ENCODE measurements at regions not wholly inside any gene's neighbourhood (a gene's known extent, or its start where the extent isn't known, plus 50 kb on each side); places are given as distances from the start of the nearest gene placed in this dataset.

DNA sequence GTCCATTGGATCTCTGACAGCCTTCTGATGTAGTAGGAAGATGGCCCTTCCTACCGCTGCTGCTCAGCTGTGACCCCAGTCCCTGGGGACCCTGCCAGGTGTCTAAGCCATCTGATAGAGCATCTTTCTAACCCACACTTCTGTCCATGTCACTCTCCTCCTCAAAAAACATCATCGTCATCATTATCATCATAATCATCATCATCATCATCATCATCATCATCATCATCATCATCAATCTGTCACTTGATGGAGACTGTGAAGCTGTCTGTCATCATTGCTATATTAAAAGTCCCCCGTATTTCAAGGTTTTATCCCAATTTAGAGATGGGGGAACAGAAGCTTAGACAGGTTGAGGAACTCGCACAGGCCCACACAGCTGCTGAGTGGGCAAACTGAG is 75.1 kb upstream of the SLC6A11 start:
- H3K4me3 ChIP-seq (ENCODE audit: control insufficient read depth in 2 of 3, extremely low read depth in 1 of 3, insufficient read depth in 2 of 3, low read depth in 1 of 3, low read length in 3 of 3) = no peak overlapping the region
- H3K4me2 ChIP-seq (ENCODE audit: control insufficient read depth, extremely low read depth, insufficient read depth, low read depth, low read length) = no peak overlapping the region
- dilution Hi-C loops (cut with MboI; ENCODE audit: extremely low pct_ligation_motif_present, low sequenced_read_pairs) = no loop called here
- no peaks in the 10 kb centered on the region for H3K79me2 ChIP-seq (ENCODE audit: control insufficient read depth, insufficient read depth, low read length)
- no peaks in the 10 kb centered on the region for H3K9me3 ChIP-seq (ENCODE audit: control insufficient read depth, low read depth, low read length)
- H2AFZ ChIP-seq (ENCODE audit: control insufficient read depth, low read length) = no peak overlapping the region
- DNase-seq (ENCODE audit: low read depth, low spot score) = no peak
- no peak overlapping the region for H3K9ac ChIP-seq (ENCODE audit: control insufficient read depth, extremely low read depth, insufficient read depth, low read length)
- H4K20me1 ChIP-seq (ENCODE audit: control insufficient read depth, extremely low read depth, insufficient read depth, low read length) = no peaks in the 10 kb centered on the region
- H3K27me3 ChIP-seq (ENCODE audit: control insufficient read depth, extremely low read depth, insufficient read depth, low read length) = peaks cover 39% of the 10 kb centered on the region
- no peak for FAIRE-seq
- no peak overlapping the region for H3K27ac ChIP-seq (ENCODE audit: control insufficient read depth, insufficient read depth, low read length)
- H3K36me3 ChIP-seq (ENCODE audit: control insufficient read depth in 2 of 2, extremely low read depth in 1 of 2, insufficient read depth in 2 of 2, low read length in 2 of 2) = no peaks in the 10 kb centered on the region
- H3K4me1 ChIP-seq (ENCODE audit: control insufficient read depth, extremely low read depth, insufficient read depth, low read length) = peaks cover 3% of the 10 kb centered on the region
- no peaks in the 10 kb centered on the region for H3K9me1 ChIP-seq (ENCODE audit: control insufficient read depth, extremely low read depth, insufficient read depth, low read length)
- no peak for TF ChIP-seq EZH2 (IDR thresholded peaks at IDR 0.05; ENCODE audit: low read length)
- TF ChIP-seq, protein P1, sequence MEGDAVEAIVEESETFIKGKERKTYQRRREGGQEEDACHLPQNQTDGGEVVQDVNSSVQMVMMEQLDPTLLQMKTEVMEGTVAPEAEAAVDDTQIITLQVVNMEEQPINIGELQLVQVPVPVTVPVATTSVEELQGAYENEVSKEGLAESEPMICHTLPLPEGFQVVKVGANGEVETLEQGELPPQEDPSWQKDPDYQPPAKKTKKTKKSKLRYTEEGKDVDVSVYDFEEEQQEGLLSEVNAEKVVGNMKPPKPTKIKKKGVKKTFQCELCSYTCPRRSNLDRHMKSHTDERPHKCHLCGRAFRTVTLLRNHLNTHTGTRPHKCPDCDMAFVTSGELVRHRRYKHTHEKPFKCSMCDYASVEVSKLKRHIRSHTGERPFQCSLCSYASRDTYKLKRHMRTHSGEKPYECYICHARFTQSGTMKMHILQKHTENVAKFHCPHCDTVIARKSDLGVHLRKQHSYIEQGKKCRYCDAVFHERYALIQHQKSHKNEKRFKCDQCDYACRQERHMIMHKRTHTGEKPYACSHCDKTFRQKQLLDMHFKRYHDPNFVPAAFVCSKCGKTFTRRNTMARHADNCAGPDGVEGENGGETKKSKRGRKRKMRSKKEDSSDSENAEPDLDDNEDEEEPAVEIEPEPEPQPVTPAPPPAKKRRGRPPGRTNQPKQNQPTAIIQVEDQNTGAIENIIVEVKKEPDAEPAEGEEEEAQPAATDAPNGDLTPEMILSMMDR (optimal IDR thresholded peaks at IDR 0.05 in 1 of 3, IDR thresholded peaks at IDR 0.05 in 1 of 3, conservative IDR thresholded peaks at IDR 0.05 in 1 of 3; ENCODE audit: extremely low read depth in 1 of 3, insufficient read depth in 2 of 3, low read length in 3 of 3) = no peak

DNA sequence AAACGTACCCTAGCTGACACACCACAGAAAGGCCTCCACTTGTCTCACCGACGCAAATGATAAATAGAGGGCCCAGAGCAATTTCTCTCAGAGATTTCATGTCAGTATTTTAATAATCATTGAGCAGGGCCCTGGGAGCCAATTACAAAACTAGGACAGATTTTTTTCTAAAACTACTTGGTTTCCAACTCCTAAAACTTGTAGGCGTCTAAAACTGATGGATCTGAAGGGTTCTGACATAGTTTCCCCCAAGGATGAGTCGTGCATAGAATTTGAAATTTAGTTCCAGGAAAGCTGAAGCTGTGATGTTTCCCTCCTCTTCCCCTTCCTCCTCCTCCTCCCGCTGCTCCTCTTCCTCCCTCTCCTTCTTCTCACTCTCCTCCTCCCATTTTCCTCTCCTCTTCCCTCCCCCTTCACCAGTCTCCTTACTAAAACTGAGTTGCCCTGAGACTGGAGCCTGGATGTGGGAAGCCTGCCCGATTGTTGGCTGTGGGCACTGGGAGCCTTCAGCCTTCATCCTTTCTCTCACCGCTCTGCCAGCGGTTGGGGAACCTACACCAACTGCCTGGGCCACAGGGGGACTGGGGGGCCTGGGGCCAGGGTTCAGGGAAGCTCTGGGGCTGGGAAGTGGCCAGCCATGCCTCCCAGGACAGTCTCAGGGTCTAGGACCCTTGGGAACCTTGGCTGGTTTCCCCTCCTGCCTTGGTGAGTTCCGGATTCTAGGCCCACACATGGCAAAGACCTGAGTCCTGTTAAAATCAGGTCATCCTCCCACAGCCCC is 73.9 kb upstream of the SLC6A11 start:
- Histone ChIP-seq H3K9ac (ENCODE audit: control insufficient read depth, extremely low read depth, insufficient read depth, low read length) (no peak overlapping the region), H3K27me3 (ENCODE audit: control insufficient read depth, extremely low read depth, insufficient read depth, low read length) (peaks cover 39% of the 10 kb centered on the region), H3K9me3 (ENCODE audit: control insufficient read depth, low read depth, low read length) (no peaks in the 10 kb centered on the region), H3K9me1 (ENCODE audit: control insufficient read depth, extremely low read depth, insufficient read depth, low read length) (no peaks in the 10 kb centered on the region), H3K79me2 (ENCODE audit: control insufficient read depth, insufficient read depth, low read length) (no peaks in the 10 kb centered on the region), H4K20me1 (ENCODE audit: control insufficient read depth, extremely low read depth, insufficient read depth, low read length) (no peaks in the 10 kb centered on the region), H3K4me2 (ENCODE audit: control insufficient read depth, extremely low read depth, insufficient read depth, low read depth, low read length) (no peak overlapping the region), H3K4me1 (ENCODE audit: control insufficient read depth, extremely low read depth, insufficient read depth, low read length) (peaks cover 3% of the 10 kb centered on the region), H3K27ac (ENCODE audit: control insufficient read depth, insufficient read depth, low read length) (no peak overlapping the region), H2AFZ (ENCODE audit: control insufficient read depth, low read length) (no peak overlapping the region), H3K36me3 (ENCODE audit: control insufficient read depth in 2 of 2, extremely low read depth in 1 of 2, insufficient read depth in 2 of 2, low read length in 2 of 2) (no peaks in the 10 kb centered on the region), H3K4me3 (ENCODE audit: control insufficient read depth in 2 of 3, extremely low read depth in 1 of 3, insufficient read depth in 2 of 3, low read depth in 1 of 3, low read length in 3 of 3) (no peak overlapping the region)
- no peak for TF ChIP-seq EZH2 (IDR thresholded peaks at IDR 0.05; ENCODE audit: low read length)
- TF ChIP-seq, protein P1 (optimal IDR thresholded peaks at IDR 0.05 in 1 of 3, IDR thresholded peaks at IDR 0.05 in 1 of 3, conservative IDR thresholded peaks at IDR 0.05 in 1 of 3; ENCODE audit: extremely low read depth in 1 of 3, insufficient read depth in 2 of 3, low read length in 3 of 3) = no peak
- DNase-seq (ENCODE audit: low read depth, low spot score) (no peak), FAIRE-seq (no peak)
- dilution Hi-C loops (cut with MboI; ENCODE audit: extremely low pct_ligation_motif_present, low sequenced_read_pairs) = no loop called here

Data from keratinocyte (primary cell).